T-cell (primary cell): ENCODE measurements at regions not wholly inside any gene's neighbourhood (a gene's known extent, or its start where the extent isn't known, plus 50 kb on each side); places are given as distances from the start of the nearest gene placed in this dataset.

Source experiments
- ATAC-seq, 4 experiments: fragments of 200-7000 bp in 3 of 4; fragments of 150-1000 bp in 1 of 4; cut with Tn5 transposase; replicated peaks in 1 of 4; 1 replicate in 3 of 4; 2 replicates in 1 of 4; pipeline ENCODE4 v1.10.0; 2021; ENCODE audit warnings: moderate library complexity in 3 of 4, mild to moderate bottlenecking in 2 of 4, moderate number of reproducible peaks in 1 of 4
- CTCF ChIA-PET, 2 donors: fragments of 300-600 bp; sonication (Branson Sonifier 250); formaldehyde crosslinking; loops; one replicate each; lab custom pipeline; 2022; ENCODE audit warnings: antibody characterized with exemption in 2 of 2; lab: Charles Lee
- POLR2A ChIA-PET, 2 donors: fragments of 300-600 bp; sonication (Branson Sonifier 250); formaldehyde crosslinking; loops; one replicate each; lab custom pipeline; 2022; ENCODE audit warnings: antibody characterized with exemption in 2 of 2; lab: Charles Lee
- DNase-seq, 35 experiments: peaks; one replicate each; pipeline versions ENCODE4 v3.0.0 to v3.0.0-alpha.2; 2013 to 2023
- H3K27ac ChIP-seq: one replicate; pipeline ENCODE4 v1.5.1; 2013; ENCODE audit warnings: low read length
- H3K27me3 ChIP-seq, 2 experiments: replicated peaks in 1 of 2; 1 replicate in 1 of 2; 2 replicates in 1 of 2; pipeline versions ENCODE4 v1.6.1 to v1.7.0; 2013; ENCODE audit warnings: low read length in 1 of 2, mixed read lengths in 1 of 2; ENCODE audit not compliant: control insufficient read depth in 2 of 2, insufficient read depth in 2 of 2; ENCODE audit errors: extremely low read depth in 1 of 2
- H3K36me3 ChIP-seq, 2 donors: 1 replicate in 1 of 2; 2 replicates in 1 of 2; pipeline versions ENCODE4 v1.6.1 to v1.7.0; 2013; ENCODE audit warnings: low read length in 1 of 2; ENCODE audit not compliant: control insufficient read depth in 2 of 2, insufficient read depth in 1 of 2; ENCODE audit errors: extremely low read depth in 1 of 2
- H3K4me1 ChIP-seq, 2 experiments: 1 replicate in 1 of 2; 2 replicates in 1 of 2; pipeline versions ENCODE4 v1.6.1 to v1.7.0; 2013; ENCODE audit warnings: low read length in 2 of 2, mixed read lengths in 1 of 2; ENCODE audit not compliant: insufficient read depth in 2 of 2, control insufficient read depth in 1 of 2; ENCODE audit errors: extremely low read depth in 1 of 2
- H3K4me3 ChIP-seq, 2 donors: 1 replicate in 1 of 2; 2 replicates in 1 of 2; pipeline versions ENCODE4 v1.5.1 to v1.7.0; 2013; ENCODE audit warnings: mild to moderate bottlenecking in 2 of 2, low read length in 1 of 2, moderate library complexity in 1 of 2; ENCODE audit not compliant: control insufficient read depth in 1 of 2; ENCODE audit errors: extremely low read depth in 1 of 2
- H3K9me3 ChIP-seq: 2 replicates; pipeline ENCODE4 v1.7.0; 2013
- H3K27ac Mint-ChIP-seq, 2 donors: one replicate each; pipeline ENCODE4 v1.8.0; 2020 to 2021; ENCODE audit warnings: mild to moderate bottlenecking in 2 of 2, mixed read lengths in 2 of 2
- H3K27me3 Mint-ChIP-seq, 2 donors: one replicate each; pipeline ENCODE4 v1.8.0; 2021 to 2022; ENCODE audit warnings: mixed read lengths in 2 of 2
- H3K36me3 Mint-ChIP-seq: one replicate; pipeline ENCODE4 v1.8.0; 2021; ENCODE audit warnings: mixed read lengths
- H3K4me1 Mint-ChIP-seq, 3 donors: one replicate each; pipeline ENCODE4 v1.8.0; 2020 to 2022; ENCODE audit warnings: mixed read lengths in 3 of 3, mild to moderate bottlenecking in 1 of 3
- H3K4me3 Mint-ChIP-seq, 3 donors: one replicate each; pipeline ENCODE4 v1.8.0; 2020 to 2022; ENCODE audit warnings: mild to moderate bottlenecking in 3 of 3, mixed read lengths in 3 of 3, moderate library complexity in 3 of 3
- H3K9me3 Mint-ChIP-seq, 3 donors: one replicate each; pipeline ENCODE4 v1.8.0; 2020 to 2022; ENCODE audit warnings: mixed read lengths in 3 of 3
- WGBS: methylation state at CpG from one replicate; pipeline ENCODE4 v1.1.5; 2013; ENCODE audit warnings: missing lambda C conversion rate; ENCODE audit not compliant: insufficient coverage; 5-methylcytosine and 5-hydroxymethylcytosine counted together

DNA sequence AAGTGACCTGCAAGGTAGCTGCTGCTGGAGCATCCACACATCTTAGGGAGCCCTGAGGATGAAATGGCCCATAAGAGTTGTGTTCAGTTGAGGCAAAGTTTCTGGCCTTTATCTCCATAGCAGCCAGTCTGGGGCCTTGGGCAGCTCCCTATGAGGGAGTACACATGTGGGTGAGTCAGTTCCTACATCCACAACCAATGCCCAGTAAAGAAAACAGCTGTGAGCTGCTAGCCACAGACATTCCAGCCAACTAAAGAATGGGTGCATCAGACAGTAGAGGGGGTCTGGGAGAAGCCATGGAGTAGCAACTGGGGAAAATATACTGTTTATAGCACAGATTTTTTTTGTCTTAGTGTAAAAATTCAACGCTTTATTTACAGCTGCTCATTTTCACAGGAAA is 720.7 kb downstream of the TLE1 start:
- Mint-ChIP-seq H3K4me3 (no peak overlapping the region), H3K27me3 (no peaks in the 10 kb centered on the region), H3K9me3 (peaks cover 4 to 25% (median 9%) of the 10 kb centered on the region in 3 donors), H3K27ac (no peak overlapping the region), H3K36me3 (no peaks in the 10 kb centered on the region), H3K4me1 (no peaks in the 10 kb centered on the region)
- no peak overlapping the region for H3K27ac ChIP-seq
- no peak overlapping the region for H3K4me3 ChIP-seq
- no peak for ATAC-seq
- H3K27me3 ChIP-seq, result no peaks in the 10 kb centered on the region
- no peaks in the 10 kb centered on the region for H3K4me1 ChIP-seq
- H3K9me3 ChIP-seq, result no peaks in the 10 kb centered on the region
- no peak for DNase-seq
- ChIA-PET POLR2A (no interaction called here), CTCF (no interaction called here)
- H3K36me3 ChIP-seq, result no peaks in the 10 kb centered on the region
- no CpG with 5 or more reads among the region's 1 CpG for WGBS

DNA sequence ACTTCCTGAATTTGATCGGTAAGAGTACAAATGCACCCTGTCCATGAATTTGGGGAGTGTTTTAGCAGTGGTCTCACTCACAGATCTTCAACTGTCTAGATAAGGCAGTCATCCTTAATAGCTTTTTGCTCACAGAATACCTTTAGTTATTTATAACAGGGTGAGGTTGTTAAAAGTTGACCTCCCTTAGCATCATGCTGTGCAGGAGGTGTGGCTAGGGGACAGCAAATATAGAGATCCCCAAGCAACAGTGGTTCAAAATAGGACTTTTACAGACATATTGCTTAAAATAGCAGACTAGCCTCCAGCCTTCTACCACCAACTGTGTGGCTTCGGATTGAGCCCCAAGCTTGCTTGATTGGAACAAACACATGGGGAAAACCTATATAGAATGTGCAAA is 724.4 kb downstream of the TLE1 start:
- ATAC-seq (no peak), DNase-seq (no peak)
- H3K36me3 ChIP-seq, result no peaks in the 10 kb centered on the region
- H3K27ac ChIP-seq, result no peak overlapping the region
- WGBS, result no CpG with 5 or more reads among the region's 2 CpGs
- Mint-ChIP-seq H3K27ac (no peak overlapping the region), H3K4me1 (no peaks in the 10 kb centered on the region), H3K36me3 (no peaks in the 10 kb centered on the region), H3K9me3 (peaks cover 8 to 28% (median 11%) of the 10 kb centered on the region in 3 donors), H3K4me3 (no peak overlapping the region), H3K27me3 (no peaks in the 10 kb centered on the region)
- no peaks in the 10 kb centered on the region for H3K9me3 ChIP-seq
- no peak overlapping the region for H3K4me3 ChIP-seq
- H3K27me3 ChIP-seq, result no peaks in the 10 kb centered on the region
- ChIA-PET POLR2A (no interaction called here), CTCF (no interaction called here)
- no peaks in the 10 kb centered on the region for H3K4me1 ChIP-seq

GRCh38 chr9:80964374-80964773 is 725.0 kb downstream of the TLE1 start:
- Mint-ChIP-seq H3K9me3 (peaks cover 4 to 22% (median 13%) of the 10 kb centered on the region in 3 donors), H3K4me1 (no peaks in the 10 kb centered on the region), H3K27me3 (no peaks in the 10 kb centered on the region), H3K36me3 (no peaks in the 10 kb centered on the region), H3K4me3 (no peak overlapping the region), H3K27ac (no peak overlapping the region)
- Histone ChIP-seq H3K4me3 (no peak overlapping the region), H3K9me3 (no peaks in the 10 kb centered on the region), H3K27me3 (no peaks in the 10 kb centered on the region), H3K27ac (no peak overlapping the region), H3K4me1 (no peaks in the 10 kb centered on the region), H3K36me3 (no peaks in the 10 kb centered on the region)
- WGBS, result no CpG with 5 or more reads among the region's 4 CpGs
- POLR2A ChIA-PET, result no interaction called here
- no peak for ATAC-seq
- CTCF ChIA-PET, result no interaction called here
- DNase-seq, result no peak

DNA sequence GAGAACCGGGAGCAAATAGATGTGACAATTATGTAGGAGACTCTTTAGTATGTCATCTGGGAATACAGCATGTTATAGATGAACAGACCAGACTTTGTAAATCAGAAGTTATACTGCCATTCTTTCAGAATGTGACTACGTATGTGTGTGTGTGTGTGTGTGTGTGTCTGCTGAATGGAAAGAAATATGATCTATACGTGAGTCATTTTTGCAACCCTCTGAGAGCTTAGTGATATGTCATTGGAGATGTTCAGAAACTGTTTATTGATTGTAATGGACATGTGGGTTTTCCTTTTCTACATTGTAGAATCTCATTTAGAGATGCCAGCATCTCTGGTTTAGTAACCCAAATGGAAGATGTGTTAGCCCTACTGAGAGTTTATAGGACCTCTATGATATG is 731.5 kb downstream of the TLE1 start:
- Mint-ChIP-seq H3K27ac (no peak overlapping the region), H3K27me3 (no peaks in the 10 kb centered on the region), H3K9me3 (peaks cover 7 to 13% (median 11%) of the 10 kb centered on the region in 3 donors), H3K4me1 (no peaks in the 10 kb centered on the region), H3K36me3 (no peaks in the 10 kb centered on the region), H3K4me3 (no peak overlapping the region)
- Histone ChIP-seq H3K4me1 (no peaks in the 10 kb centered on the region), H3K36me3 (no peaks in the 10 kb centered on the region), H3K27me3 (no peaks in the 10 kb centered on the region), H3K9me3 (no peaks in the 10 kb centered on the region), H3K4me3 (no peak overlapping the region), H3K27ac (no peak overlapping the region)
- POLR2A ChIA-PET, result interaction anchor here in 1 of 2 donors (0.7 kb wide), 1 partner anchor 23 kb away, joined by 4 read pairs; no protein-coding TSS in a partner anchor
- WGBS, result 60% methylated on average over 1 of the region's 3 CpGs
- CTCF ChIA-PET, result no interaction called here
- ATAC-seq (no peak), DNase-seq (no peak)

DNA sequence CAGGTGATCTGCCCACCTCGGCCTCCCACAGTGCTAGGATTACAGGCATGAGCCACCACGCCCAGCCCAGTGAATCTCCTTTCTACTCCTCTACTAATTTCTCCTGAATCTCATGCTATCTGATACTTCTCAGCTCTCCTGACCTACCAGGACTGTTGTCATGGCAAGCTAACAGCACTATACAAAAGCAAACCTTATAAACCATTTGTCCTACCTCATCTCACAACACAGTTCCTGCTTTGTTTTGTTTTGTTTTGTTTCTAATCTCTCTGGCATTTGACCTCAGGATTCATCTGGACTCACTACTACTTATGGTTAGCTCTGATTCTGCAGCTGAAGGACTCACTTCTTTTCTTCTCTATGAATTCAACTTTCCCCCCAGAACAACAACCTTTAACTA is 734.8 kb downstream of the TLE1 start:
- Mint-ChIP-seq H3K36me3 (no peaks in the 10 kb centered on the region), H3K4me1 (no peaks in the 10 kb centered on the region), H3K9me3 (peaks cover 4 to 5% (median 4%) of the 10 kb centered on the region in 3 donors), H3K4me3 (no peak overlapping the region), H3K27me3 (no peaks in the 10 kb centered on the region), H3K27ac (no peak overlapping the region)
- H3K9me3 ChIP-seq, result no peaks in the 10 kb centered on the region
- DNase-seq, result no peak
- ATAC-seq, result no peak
- CTCF ChIA-PET, result no interaction called here
- H3K27me3 ChIP-seq, result no peaks in the 10 kb centered on the region
- no peaks in the 10 kb centered on the region for H3K36me3 ChIP-seq
- H3K4me1 ChIP-seq, result no peaks in the 10 kb centered on the region
- no peak overlapping the region for H3K27ac ChIP-seq
- POLR2A ChIA-PET, result interaction anchor here in 1 of 2 donors (0.6 kb wide), 1 partner anchor 13 kb away, joined by 5 read pairs; no protein-coding TSS in a partner anchor
- no peak overlapping the region for H3K4me3 ChIP-seq
- WGBS, result 83% methylated on average over 2 of the region's 2 CpGs

- WGBS, result 90% methylated on average over 4 of the region's 5 CpGs
- H3K36me3 ChIP-seq, result no peaks in the 10 kb centered on the region
- no peaks in the 10 kb centered on the region for H3K27me3 Mint-ChIP-seq
- ATAC-seq, result no peak
- H3K36me3 Mint-ChIP-seq, result no peaks in the 10 kb centered on the region
- ChIA-PET CTCF (no interaction called here), POLR2A (no interaction called here)
- H3K4me1 Mint-ChIP-seq, result no peaks in the 10 kb centered on the region
- no peak for DNase-seq
- no peaks in the 10 kb centered on the region for H3K4me1 ChIP-seq
- H3K27ac Mint-ChIP-seq, result no peak overlapping the region
- no peak overlapping the region for H3K4me3 ChIP-seq
- H3K9me3 ChIP-seq, result no peaks in the 10 kb centered on the region
- no peak overlapping the region for H3K27ac ChIP-seq
- H3K4me3 Mint-ChIP-seq, result no peak overlapping the region
- peaks cover 2 to 5% (median 4%) of the 10 kb centered on the region in 3 donors for H3K9me3 Mint-ChIP-seq
- no peaks in the 10 kb centered on the region for H3K27me3 ChIP-seq
These were observed 736.9 kb downstream of the TLE1 start for GRCh38 chr9:80952363-80952922.

DNA sequence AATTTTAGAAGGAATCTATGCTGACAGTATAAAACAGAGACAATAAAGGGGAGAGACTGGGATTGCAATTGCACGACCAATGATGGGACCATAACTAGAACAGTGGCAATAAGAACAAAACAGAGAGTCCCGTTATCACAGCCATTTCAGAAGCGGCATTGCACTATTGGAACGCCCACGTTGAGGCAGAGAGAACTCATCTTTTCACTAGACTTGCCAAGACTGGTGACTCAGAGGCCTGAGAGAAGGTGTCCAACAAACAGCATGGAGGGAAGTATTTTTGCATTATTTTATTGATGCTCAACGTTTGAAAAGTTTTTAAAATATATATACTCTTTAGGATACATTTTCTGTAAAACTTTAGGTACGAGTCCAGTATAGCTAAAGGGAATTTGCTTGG is 737.7 kb downstream of the TLE1 start:
- H3K4me3 Mint-ChIP-seq, result no peak overlapping the region
- H3K36me3 Mint-ChIP-seq, result no peaks in the 10 kb centered on the region
- ATAC-seq (no peak), DNase-seq (no peak)
- no peak overlapping the region for H3K27ac Mint-ChIP-seq
- Histone ChIP-seq H3K27ac (no peak overlapping the region), H3K9me3 (no peaks in the 10 kb centered on the region), H3K4me1 (no peaks in the 10 kb centered on the region), H3K27me3 (no peaks in the 10 kb centered on the region), H3K36me3 (no peaks in the 10 kb centered on the region), H3K4me3 (no peak overlapping the region)
- ChIA-PET CTCF (no interaction called here), POLR2A (no interaction called here)
- H3K4me1 Mint-ChIP-seq, result no peaks in the 10 kb centered on the region
- H3K27me3 Mint-ChIP-seq, result no peaks in the 10 kb centered on the region
- 100% methylated on average over 1 of the region's 7 CpGs for WGBS
- H3K9me3 Mint-ChIP-seq, result peaks cover 2 to 5% (median 4%) of the 10 kb centered on the region in 3 donors
